Activated T-helper 17 cell treated with anti-CD3 and anti-CD28 coated beads, Interleukin-2, amount 50 U/mL, for 72 hours (primary cell): ENCODE measurements at regions not wholly inside any gene's neighbourhood (a gene's known extent, or its start where the extent isn't known, plus 50 kb on each side); places are given as distances from the start of the nearest gene placed in this dataset.

ENCODE experiments used
- ATAC-seq: fragments of 150-1000 bp; cut with Tn5 transposase; replicated peaks from 2 replicates; pipeline ENCODE4 v1.10.0; 2021; ENCODE audit warnings: mild to moderate bottlenecking, moderate library complexity
- H3K27ac Mint-ChIP-seq: one replicate; pipeline ENCODE4 v1.8.0; 2022; ENCODE audit warnings: mixed read lengths
- H3K27me3 Mint-ChIP-seq: one replicate; pipeline ENCODE4 v1.8.0; 2022; ENCODE audit warnings: mixed read lengths
- H3K36me3 Mint-ChIP-seq: one replicate; pipeline ENCODE4 v1.8.0; 2022; ENCODE audit warnings: low read depth, mild to moderate bottlenecking, mixed read lengths
- H3K4me1 Mint-ChIP-seq: one replicate; pipeline ENCODE4 v1.8.0; 2022; ENCODE audit warnings: mixed read lengths
- H3K4me3 Mint-ChIP-seq: one replicate; pipeline ENCODE4 v1.8.0; 2022; ENCODE audit warnings: mild to moderate bottlenecking, mixed read lengths
- H3K9me3 Mint-ChIP-seq: one replicate; pipeline ENCODE4 v1.8.0; 2022; ENCODE audit warnings: mixed read lengths

DNA sequence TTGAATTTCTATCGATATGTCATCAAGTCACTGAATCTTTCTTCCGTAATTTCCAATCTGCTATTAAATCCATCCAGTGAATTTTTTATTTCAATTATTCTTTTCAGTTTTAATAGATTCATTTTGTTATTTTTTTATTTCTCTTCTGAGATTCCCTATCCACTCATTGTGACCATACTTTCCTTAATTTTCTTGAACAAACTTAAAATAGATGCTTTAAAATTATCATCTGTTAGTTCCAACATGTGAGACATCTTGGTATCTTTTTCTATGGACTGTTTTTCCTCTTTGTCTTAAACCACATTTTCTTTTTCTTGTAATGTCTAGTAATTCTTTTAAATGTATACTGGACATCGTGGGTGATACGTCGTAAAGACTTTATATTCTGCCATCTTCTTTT is 236.6 kb upstream of the TLE3 start:
- Mint-ChIP-seq H3K4me3 (no peak overlapping the region), H3K27ac (no peak overlapping the region), H3K4me1 (no peaks in the 10 kb centered on the region), H3K9me3 (peaks cover 14% of the 10 kb centered on the region), H3K36me3 (no peaks in the 10 kb centered on the region), H3K27me3 (peaks cover 17% of the 10 kb centered on the region)
- no peak for ATAC-seq

DNA sequence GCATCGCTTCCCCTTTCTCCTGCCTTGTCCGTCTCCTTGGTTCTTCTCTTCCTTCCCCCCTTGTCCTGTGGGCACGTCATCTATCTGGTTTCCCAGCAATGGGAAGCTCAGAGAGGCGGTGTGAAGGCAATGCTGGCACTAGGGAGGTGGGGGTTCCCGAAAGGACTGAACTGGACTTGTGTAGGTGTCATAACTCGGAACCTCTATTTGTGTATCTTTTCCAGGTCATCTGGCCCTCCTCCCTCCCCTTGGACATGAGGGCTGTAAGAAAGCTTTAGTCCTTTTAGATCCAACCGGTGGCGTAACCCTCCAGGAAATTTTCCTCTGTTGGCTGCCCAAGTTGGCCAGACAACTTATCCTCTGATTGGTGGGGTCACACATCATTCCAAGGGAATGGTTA is 231.5 kb upstream of the TLE3 start:
- Mint-ChIP-seq H3K4me1 (no peaks in the 10 kb centered on the region), H3K4me3 (no peak overlapping the region), H3K27ac (no peak overlapping the region), H3K36me3 (no peaks in the 10 kb centered on the region), H3K27me3 (peaks cover 11% of the 10 kb centered on the region), H3K9me3 (peaks cover 5% of the 10 kb centered on the region)
- no peak for ATAC-seq

DNA sequence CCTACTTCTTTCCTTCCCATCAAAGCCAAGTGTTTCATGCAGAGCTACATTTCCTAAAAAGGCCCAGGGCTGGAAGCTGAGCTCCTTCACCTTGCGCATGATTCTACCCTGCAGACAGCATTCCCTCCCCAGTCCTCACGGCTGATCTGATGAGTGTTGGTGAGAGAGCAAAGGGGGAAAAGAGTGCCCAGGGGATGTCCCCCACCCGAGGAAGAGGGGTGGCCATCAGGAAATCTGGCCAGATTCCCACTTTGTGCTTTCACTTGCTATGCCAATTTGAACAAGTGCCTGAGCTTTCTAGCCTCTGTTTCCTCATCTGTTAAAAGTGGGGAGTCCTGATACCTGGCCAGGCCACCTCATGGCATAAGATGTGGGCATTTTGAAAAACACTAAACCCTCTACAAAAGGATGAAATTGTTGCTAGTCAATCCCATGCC is 231.0 kb upstream of the TLE3 start:
- Mint-ChIP-seq H3K27me3 (peaks cover 9% of the 10 kb centered on the region), H3K27ac (no peak overlapping the region), H3K4me1 (no peaks in the 10 kb centered on the region), H3K36me3 (no peaks in the 10 kb centered on the region), H3K9me3 (peaks cover 3% of the 10 kb centered on the region), H3K4me3 (no peak overlapping the region)
- no peak for ATAC-seq

DNA sequence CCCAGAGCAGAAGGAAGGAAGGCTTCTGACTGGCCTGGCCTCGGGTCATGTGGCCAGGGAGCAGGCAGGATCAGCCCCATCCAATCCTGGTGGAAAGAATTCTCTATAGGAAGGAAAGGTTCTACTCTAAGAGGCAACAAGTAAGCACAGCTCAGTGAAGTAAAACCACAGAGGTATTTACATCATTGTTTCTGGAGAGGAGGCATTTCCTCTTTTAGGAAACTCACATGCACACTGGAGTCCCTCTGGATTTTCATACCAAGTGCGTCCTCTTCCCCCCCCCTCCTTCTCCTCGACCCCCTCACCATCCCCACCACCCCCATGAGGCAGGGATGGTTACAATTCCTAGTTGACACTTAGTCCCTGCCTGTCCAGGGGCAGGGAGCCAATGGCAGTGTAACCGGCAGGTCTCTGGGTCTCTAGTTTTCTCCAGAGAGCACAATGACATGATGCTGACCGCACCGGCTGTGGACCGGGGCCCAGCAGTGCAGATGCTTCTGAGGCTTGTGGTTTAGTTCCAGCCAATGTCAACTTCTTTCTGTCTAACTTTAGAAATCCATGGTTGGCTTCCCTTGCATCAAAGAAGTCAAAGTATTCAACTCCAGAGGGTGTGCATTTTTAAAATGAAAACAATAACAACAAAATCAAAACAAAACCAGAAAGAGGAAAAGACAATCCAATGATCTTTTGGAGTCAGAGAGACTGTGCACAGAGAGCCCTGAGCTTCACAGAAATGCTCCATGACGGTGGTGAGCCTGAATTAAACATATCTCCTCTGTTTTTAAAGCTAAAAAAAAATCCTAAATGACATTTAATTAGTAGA is 230.3 kb upstream of the TLE3 start:
- Mint-ChIP-seq H3K36me3 (no peaks in the 10 kb centered on the region), H3K27me3 (peaks cover 6% of the 10 kb centered on the region), H3K27ac (no peak overlapping the region), H3K4me3 (no peak overlapping the region), H3K4me1 (no peaks in the 10 kb centered on the region), H3K9me3 (no peaks in the 10 kb centered on the region)
- no peak for ATAC-seq

DNA sequence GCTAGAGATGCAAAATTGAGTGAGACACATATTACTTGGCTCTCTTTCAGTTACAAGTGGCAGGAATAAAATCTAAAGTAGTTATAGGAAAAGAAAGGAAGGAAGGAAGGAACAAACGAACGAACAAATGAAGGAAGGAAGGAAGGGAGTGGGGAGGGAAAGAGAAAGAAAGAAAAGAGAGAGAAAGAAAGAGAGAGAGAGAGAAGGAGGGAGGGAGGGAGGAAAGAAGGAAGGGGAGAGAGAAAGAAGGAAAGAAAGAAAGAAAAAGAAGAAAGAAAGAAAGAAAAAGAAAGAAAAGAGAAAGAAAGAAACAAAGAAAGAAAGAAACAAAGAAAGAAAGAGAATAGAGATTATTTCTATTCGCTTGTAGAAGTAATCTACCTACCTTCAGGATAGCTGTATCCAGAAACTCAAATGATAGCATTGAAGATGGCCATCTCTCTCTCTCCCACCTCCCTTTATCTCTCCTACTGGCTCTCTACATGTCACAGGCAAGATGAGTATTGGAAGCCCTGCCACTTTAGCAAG is 229.7 kb upstream of the TLE3 start:
- no peak overlapping the region for H3K4me3 Mint-ChIP-seq
- H3K4me1 Mint-ChIP-seq, result no peaks in the 10 kb centered on the region
- H3K27me3 Mint-ChIP-seq, result peaks cover 6% of the 10 kb centered on the region
- H3K36me3 Mint-ChIP-seq, result no peaks in the 10 kb centered on the region
- H3K9me3 Mint-ChIP-seq, result no peaks in the 10 kb centered on the region
- no peak for ATAC-seq
- H3K27ac Mint-ChIP-seq, result no peak overlapping the region

DNA sequence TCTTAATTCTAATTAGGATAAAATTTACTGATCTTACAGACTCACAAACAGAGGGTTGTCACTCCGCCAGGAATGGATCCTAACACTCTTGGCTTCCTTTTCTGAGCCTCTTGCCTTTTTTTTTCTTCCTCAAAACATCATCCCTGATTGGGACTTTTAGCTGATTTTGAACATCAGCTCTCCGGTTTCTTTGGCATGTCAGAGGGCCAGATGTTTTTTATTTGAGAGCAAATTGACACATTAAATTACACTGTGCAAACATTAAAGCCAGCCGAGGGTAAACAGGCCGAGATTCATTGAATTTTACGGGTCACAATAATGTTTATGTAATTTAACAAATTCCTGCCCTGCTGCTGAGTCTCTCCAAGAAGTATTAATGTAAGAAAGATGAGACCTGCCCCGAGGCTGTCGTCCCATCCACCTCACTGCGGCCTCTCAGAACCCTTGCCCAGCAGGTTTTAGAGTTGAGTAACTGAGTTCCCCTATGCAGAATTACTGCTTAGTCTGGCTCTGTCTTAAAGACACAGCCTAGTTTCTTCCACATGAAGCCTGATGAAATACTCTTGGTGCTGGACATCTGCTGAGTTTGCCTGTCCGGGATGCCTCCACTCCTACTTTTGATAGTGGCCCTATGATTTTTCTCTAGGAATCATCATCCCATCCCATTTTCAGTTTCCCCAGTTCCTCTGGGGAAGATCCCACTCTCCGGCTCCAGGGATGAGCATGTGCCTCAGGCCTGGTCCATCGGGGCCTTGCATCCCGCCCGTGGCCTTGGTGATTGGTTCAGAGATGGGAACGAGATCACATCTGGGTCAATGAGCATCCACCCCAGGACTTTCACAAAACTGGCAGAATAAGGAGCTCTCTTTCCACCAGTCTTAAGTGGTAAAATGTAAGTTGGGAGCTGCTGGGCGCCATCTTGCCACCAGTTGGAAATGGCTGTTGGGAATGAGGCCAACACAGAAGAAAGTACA is 226.6 kb upstream of the TLE3 start:
- H3K9me3 Mint-ChIP-seq, result no peaks in the 10 kb centered on the region
- H3K27ac Mint-ChIP-seq, result no peak overlapping the region
- H3K4me1 Mint-ChIP-seq, result no peaks in the 10 kb centered on the region
- H3K36me3 Mint-ChIP-seq, result no peaks in the 10 kb centered on the region
- H3K27me3 Mint-ChIP-seq, result peaks cover 4% of the 10 kb centered on the region
- no peak overlapping the region for H3K4me3 Mint-ChIP-seq
- no peak for ATAC-seq

DNA sequence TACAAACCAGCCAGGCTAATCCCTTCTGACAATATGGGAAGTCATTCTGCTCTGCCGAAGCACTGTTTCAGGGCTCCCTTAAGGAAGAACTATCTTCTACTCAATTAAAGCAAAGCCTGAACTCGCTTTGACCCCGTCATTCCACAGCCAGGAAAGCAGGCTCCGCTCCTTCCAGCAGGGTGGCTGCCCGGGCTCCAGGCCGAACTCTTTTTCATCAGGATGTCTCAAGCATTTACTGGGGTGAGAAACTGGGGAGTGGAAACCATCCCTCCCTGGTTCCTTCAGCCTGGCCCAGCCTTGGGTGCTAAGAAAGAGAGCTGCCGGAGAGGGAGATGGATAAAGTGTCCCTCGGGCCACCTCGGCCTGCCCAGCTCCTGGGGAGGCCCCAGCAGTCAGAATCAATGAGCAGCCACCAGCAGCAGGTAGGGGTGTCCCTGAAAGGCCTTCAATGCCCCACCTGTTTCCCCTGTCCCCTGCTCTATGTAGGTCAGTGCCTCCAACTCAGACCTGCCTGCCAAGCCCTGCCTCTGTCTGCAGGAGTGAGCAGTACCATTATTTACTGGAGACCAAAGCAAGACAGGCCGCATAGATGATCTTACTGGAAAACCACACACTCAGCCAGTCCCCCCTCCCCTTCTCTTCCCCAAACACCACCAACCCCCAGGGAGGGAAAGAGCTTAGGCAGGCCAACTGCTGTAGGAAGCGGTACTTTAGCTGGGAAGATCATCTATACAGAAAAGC is 225.6 kb upstream of the TLE3 start:
- ATAC-seq, result no peak
- Mint-ChIP-seq H3K4me3 (no peak overlapping the region), H3K27ac (no peak overlapping the region), H3K4me1 (no peaks in the 10 kb centered on the region), H3K36me3 (no peaks in the 10 kb centered on the region), H3K9me3 (no peaks in the 10 kb centered on the region), H3K27me3 (peaks cover 4% of the 10 kb centered on the region)

DNA sequence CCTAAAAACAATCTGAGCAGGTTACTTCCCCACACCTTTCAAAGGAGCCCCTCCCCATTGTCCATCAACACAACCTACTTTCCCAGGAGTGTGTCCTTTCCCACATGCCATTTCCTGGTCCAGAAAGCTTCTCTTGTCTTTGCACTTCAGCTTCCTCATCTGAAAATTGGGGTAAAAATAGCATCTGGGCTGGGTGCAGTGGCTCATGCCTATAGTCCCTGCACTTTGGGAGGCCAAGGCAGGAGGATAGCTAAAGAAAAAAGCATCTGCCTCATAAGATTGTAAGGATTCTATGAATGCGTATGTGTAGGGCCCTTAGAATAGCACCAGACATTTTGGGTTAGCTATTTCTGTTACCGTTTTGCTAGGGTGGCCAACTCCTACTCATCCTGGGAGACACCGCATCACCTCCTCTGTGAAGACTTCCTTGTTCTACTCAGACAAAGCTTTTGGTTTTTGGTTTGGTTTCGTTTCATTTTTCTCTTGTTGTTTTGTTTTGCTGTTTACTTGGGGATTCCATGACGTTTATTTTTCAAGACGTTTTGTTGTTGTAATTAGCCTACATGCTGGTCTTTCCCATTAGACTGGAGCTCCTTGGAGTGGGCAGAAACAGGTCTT is 224.4 kb upstream of the TLE3 start:
- ATAC-seq, result no peak
- H3K36me3 Mint-ChIP-seq, result no peaks in the 10 kb centered on the region
- peaks cover 2% of the 10 kb centered on the region for H3K27me3 Mint-ChIP-seq
- H3K9me3 Mint-ChIP-seq, result no peaks in the 10 kb centered on the region
- H3K27ac Mint-ChIP-seq, result no peak overlapping the region
- no peaks in the 10 kb centered on the region for H3K4me1 Mint-ChIP-seq
- H3K4me3 Mint-ChIP-seq, result no peak overlapping the region

DNA sequence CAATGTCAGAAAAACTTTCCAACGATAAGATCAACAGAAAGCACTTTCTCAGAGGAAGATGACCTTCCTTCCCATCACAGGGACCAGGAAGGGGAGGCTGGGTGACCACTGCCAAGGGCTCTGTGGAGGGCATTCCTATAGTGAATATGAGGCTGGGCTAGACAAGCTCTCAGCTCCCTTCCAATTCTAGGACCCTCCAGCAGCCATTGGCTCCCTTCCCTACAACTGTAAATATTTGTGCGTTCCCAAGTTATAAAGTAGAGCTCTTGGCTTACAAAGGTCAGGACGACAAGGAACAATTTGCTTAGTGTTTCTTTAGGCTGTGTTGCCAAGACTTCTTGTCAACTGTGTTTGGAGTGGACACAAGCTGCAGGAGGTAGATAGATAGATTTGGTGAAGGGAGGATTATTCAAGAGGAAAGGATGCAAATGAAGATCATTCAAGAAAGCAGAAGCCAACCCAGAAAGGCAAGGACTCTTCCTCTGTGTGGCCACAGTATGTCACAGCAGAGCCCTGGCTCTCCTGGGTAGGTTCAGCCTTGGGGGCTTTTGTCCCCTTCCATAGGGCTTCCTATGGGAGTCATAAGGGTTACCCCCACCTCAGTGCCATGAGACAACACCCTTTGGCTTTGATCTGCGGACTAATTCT is 223.6 kb upstream of the TLE3 start:
- no peaks in the 10 kb centered on the region for H3K9me3 Mint-ChIP-seq
- H3K27ac Mint-ChIP-seq, result no peak overlapping the region
- no peaks in the 10 kb centered on the region for H3K36me3 Mint-ChIP-seq
- no peaks in the 10 kb centered on the region for H3K27me3 Mint-ChIP-seq
- H3K4me1 Mint-ChIP-seq, result no peaks in the 10 kb centered on the region
- no peak overlapping the region for H3K4me3 Mint-ChIP-seq
- ATAC-seq, result no peak

DNA sequence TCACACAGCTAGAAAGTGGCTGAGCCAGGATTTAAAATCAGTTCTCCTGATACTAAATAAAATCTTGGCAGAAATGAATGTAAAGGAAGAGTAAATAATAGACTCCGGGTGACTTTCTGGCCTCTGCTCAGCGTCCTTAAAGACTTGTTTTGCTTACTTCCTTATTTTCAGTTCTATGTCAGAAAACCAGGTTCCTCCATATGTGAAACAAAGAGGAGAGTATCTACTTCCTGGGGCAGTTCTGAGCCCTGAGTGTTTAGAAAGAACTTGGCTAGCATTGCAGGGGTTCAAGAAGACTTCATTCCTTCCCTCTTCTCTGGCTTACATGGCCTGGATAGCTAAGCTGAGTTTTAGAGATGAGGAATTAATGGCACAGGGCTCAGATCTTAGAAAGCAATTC is 222.8 kb upstream of the TLE3 start:
- H3K4me1 Mint-ChIP-seq, result no peaks in the 10 kb centered on the region
- no peak overlapping the region for H3K27ac Mint-ChIP-seq
- H3K4me3 Mint-ChIP-seq, result no peak overlapping the region
- no peaks in the 10 kb centered on the region for H3K36me3 Mint-ChIP-seq
- H3K9me3 Mint-ChIP-seq, result no peaks in the 10 kb centered on the region
- no peaks in the 10 kb centered on the region for H3K27me3 Mint-ChIP-seq
- ATAC-seq, result no peak

DNA sequence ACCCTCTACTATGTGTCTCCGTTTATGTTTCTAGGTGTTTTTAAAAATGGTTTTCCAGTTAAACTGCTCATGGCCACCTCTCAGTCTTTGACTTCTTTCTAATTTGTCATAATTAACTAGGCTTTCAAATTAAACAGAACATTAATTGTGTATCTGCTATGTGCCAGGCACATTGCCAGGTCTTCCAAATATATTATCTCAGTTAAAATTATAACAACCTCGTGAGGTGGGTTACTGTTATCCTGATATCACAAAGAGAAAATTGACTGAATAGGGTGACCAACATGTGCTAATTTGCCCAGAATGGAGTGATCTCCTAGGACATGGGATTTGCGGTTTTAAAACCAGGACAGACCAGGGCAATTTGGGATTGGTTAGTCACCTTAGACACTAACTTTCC is 222.4 kb upstream of the TLE3 start:
- Mint-ChIP-seq H3K4me3 (no peak overlapping the region), H3K4me1 (no peaks in the 10 kb centered on the region), H3K27me3 (no peaks in the 10 kb centered on the region), H3K9me3 (no peaks in the 10 kb centered on the region), H3K36me3 (no peaks in the 10 kb centered on the region), H3K27ac (no peak overlapping the region)
- no peak for ATAC-seq

DNA sequence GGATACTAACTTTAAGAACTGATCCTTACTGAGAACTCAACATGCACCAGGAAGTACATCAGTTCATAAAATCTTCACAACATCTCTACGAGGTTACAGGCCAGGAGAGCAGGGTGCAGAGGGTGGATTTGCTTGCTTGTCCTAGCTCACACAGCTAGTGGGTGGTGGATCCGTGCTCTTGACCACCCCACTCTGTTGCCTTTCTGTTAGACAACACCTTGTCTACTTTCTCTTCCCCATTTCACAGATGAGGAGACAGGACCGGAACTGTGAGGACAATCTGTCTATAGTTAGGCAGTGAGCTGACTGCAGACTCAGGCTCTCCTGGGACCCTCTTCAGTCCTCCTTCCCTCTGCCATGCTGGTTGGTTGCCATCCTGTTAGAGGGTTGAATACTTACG is 221.7 kb upstream of the TLE3 start:
- Mint-ChIP-seq H3K4me1 (no peaks in the 10 kb centered on the region), H3K27ac (no peak overlapping the region), H3K4me3 (no peak overlapping the region), H3K27me3 (no peaks in the 10 kb centered on the region), H3K36me3 (no peaks in the 10 kb centered on the region), H3K9me3 (no peaks in the 10 kb centered on the region)
- ATAC-seq, result no peak

DNA sequence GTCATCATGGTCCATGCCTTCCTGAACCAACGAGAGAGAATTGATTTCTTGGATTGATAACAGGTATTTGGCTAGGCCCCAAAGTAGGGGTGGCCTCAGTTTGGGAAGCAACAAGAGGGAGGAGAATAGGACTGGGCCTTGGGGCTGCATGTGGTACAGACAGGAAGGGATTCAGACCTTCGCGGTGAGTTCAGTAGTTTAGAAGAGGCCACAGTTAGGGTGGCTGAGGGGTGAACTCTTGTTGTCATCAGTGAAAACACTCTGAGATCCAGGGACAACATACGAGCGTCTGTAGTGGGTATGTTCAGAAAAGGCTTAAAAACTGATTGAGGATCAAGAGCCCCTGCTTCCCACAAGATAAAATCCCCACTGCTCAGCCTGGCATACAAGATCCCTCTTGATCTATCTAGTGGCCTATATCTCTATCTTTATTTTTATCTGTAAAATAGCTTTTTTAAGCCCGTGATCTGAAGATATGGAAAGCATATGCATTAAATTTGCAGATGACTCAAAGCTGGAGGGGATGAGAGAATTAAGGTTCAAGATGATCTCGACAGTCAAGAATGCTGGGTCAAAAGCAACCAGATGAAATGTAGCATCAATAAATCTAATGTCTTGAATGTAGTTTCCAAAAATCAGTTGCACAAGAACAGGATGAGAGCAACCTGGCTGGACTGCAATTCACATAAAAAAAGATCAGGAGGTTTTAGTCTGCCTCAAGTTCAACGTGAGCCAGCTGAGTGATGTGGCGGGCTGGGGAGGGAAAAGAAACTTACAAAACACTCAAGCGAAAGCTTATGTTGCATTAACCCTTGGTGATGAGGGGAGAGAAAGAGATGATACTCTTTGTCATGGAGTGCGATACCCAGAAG is 221.1 kb upstream of the TLE3 start:
- Mint-ChIP-seq H3K27ac (no peak overlapping the region), H3K4me1 (no peaks in the 10 kb centered on the region), H3K4me3 (no peak overlapping the region), H3K36me3 (no peaks in the 10 kb centered on the region), H3K9me3 (no peaks in the 10 kb centered on the region), H3K27me3 (no peaks in the 10 kb centered on the region)
- no peak for ATAC-seq
